ENCODE measurements at regions not wholly inside any gene's neighbourhood (a gene's known extent, or its start where the extent isn't known, plus 50 kb on each side); places are given as distances from the start of the nearest gene placed in this dataset.

GRCh38 chr2:42958741-42959233 lies 166.4 kb upstream of the HAAO start:
- H3K27me3 Mint-ChIP-seq (ENCODE audit: low read depth in 3 of 3): peaks cover 0 to 6% (median 0%) of the 10 kb centered on the region in 3 donors
- H3K4me3 Mint-ChIP-seq: no peak overlapping the region
- DNase-seq: no peak
- no peak overlapping the region for H3K27ac Mint-ChIP-seq
- no peaks in the 10 kb centered on the region for H3K36me3 Mint-ChIP-seq
- H3K9me3 Mint-ChIP-seq: no peaks in the 10 kb centered on the region
- peaks cover 30 to 41% of the 10 kb centered on the region in 2 donors for H3K4me1 Mint-ChIP-seq

- DNase-seq: no peak
- Mint-ChIP-seq H3K4me1 (peaks cover 23 to 34% of the 10 kb centered on the region in 2 donors), H3K27me3 (ENCODE audit: low read depth in 3 of 3) (peaks cover 0 to 6% (median 2%) of the 10 kb centered on the region in 3 donors), H3K9me3 (no peaks in the 10 kb centered on the region), H3K27ac (no peak overlapping the region), H3K4me3 (no peak overlapping the region), H3K36me3 (no peaks in the 10 kb centered on the region)
These were observed 165.5 kb upstream of the HAAO start for GRCh38 chr2:42957861-42958301.

- Mint-ChIP-seq H3K27ac (no peak overlapping the region), H3K4me3 (no peak overlapping the region), H3K9me3 (no peaks in the 10 kb centered on the region), H3K4me1 (peaks cover 17 to 28% of the 10 kb centered on the region in 2 donors), H3K36me3 (no peaks in the 10 kb centered on the region), H3K27me3 (ENCODE audit: low read depth in 3 of 3) (peaks cover 0 to 6% (median 3%) of the 10 kb centered on the region in 3 donors)
- DNase-seq: no peak
These were observed 164.9 kb upstream of the HAAO start for GRCh38 chr2:42957109-42957860.

GRCh38 chr2:42954227-42954962 lies 162.0 kb upstream of the HAAO start:
- peaks cover under 1 to 4% of the 10 kb centered on the region in 2 donors for H3K4me1 Mint-ChIP-seq
- H3K4me3 Mint-ChIP-seq: no peak overlapping the region
- H3K27ac Mint-ChIP-seq: peak overlapping the region in 2 of 6 donors; percentile 44 to 62
- no peaks in the 10 kb centered on the region for H3K9me3 Mint-ChIP-seq
- no peak for DNase-seq
- H3K36me3 Mint-ChIP-seq: no peaks in the 10 kb centered on the region
- H3K27me3 Mint-ChIP-seq (ENCODE audit: low read depth in 3 of 3): peaks cover 3% of the 10 kb centered on the region in 3 donors

- H3K36me3 Mint-ChIP-seq: no peaks in the 10 kb centered on the region
- H3K4me3 Mint-ChIP-seq: no peak overlapping the region
- no peak for DNase-seq
- no peak overlapping the region for H3K27ac Mint-ChIP-seq
- H3K27me3 Mint-ChIP-seq (ENCODE audit: low read depth in 3 of 3): peaks cover 3% of the 10 kb centered on the region in 3 donors
- no peaks in the 10 kb centered on the region for H3K4me1 Mint-ChIP-seq
- H3K9me3 Mint-ChIP-seq: no peaks in the 10 kb centered on the region
These were observed 160.8 kb upstream of the HAAO start for GRCh38 chr2:42953216-42953615.

GRCh38 chr2:42951263-42951938 lies 159.0 kb upstream of the HAAO start:
- DNase-seq: no peak
- Mint-ChIP-seq H3K27ac (peak overlapping the region in 1 of 6 donors; percentile 67), H3K9me3 (no peaks in the 10 kb centered on the region), H3K4me1 (peaks cover 0 to 5% of the 10 kb centered on the region in 2 donors), H3K36me3 (no peaks in the 10 kb centered on the region), H3K4me3 (no peak overlapping the region), H3K27me3 (ENCODE audit: low read depth in 3 of 3) (peaks cover 0 to 4% (median 3%) of the 10 kb centered on the region in 3 donors)

- Mint-ChIP-seq H3K36me3 (no peaks in the 10 kb centered on the region), H3K27ac (no peak overlapping the region), H3K4me3 (no peak overlapping the region), H3K4me1 (peaks cover 0 to 5% of the 10 kb centered on the region in 2 donors), H3K9me3 (no peaks in the 10 kb centered on the region), H3K27me3 (ENCODE audit: low read depth in 3 of 3) (peaks cover 0 to 4% (median 3%) of the 10 kb centered on the region in 3 donors)
- DNase-seq: no peak
These were observed 156.7 kb upstream of the HAAO start for GRCh38 chr2:42949125-42949524.

- no peak for DNase-seq
- Mint-ChIP-seq H3K4me1 (peaks cover 0 to 5% of the 10 kb centered on the region in 2 donors), H3K27me3 (ENCODE audit: low read depth in 3 of 3) (peaks cover 0 to 4% (median 2%) of the 10 kb centered on the region in 3 donors), H3K36me3 (peaks cover 0 to 3% (median 0%) of the 10 kb centered on the region in 3 donors), H3K9me3 (no peaks in the 10 kb centered on the region), H3K27ac (peak overlapping the region in 1 of 6 donors; percentile 31), H3K4me3 (no peak overlapping the region)
These were observed 155.6 kb upstream of the HAAO start for GRCh38 chr2:42947809-42948600.

GRCh38 chr2:42944779-42945415 lies 152.5 kb upstream of the HAAO start:
- H3K4me1 Mint-ChIP-seq: peaks cover 0 to 5% of the 10 kb centered on the region in 2 donors
- DNase-seq: no peak
- H3K36me3 Mint-ChIP-seq: peaks cover 0 to 3% (median 0%) of the 10 kb centered on the region in 3 donors
- H3K4me3 Mint-ChIP-seq: no peak overlapping the region
- H3K9me3 Mint-ChIP-seq: no peaks in the 10 kb centered on the region
- peaks cover 0 to 2% (median 1%) of the 10 kb centered on the region in 3 donors for H3K27me3 Mint-ChIP-seq (ENCODE audit: low read depth in 3 of 3)
- H3K27ac Mint-ChIP-seq: no peak overlapping the region

GRCh38 chr2:42942990-42943493 lies 150.7 kb upstream of the HAAO start:
- peaks cover 0 to 5% of the 10 kb centered on the region in 2 donors for H3K4me1 Mint-ChIP-seq
- H3K4me3 Mint-ChIP-seq: no peak overlapping the region
- H3K27ac Mint-ChIP-seq: no peak overlapping the region
- peaks cover 0 to 3% (median 2%) of the 10 kb centered on the region in 3 donors for H3K27me3 Mint-ChIP-seq (ENCODE audit: low read depth in 3 of 3)
- H3K9me3 Mint-ChIP-seq: no peaks in the 10 kb centered on the region
- no peak for DNase-seq
- H3K36me3 Mint-ChIP-seq: peaks cover 0 to 3% (median 0%) of the 10 kb centered on the region in 3 donors

- Mint-ChIP-seq H3K4me3 (no peak overlapping the region), H3K27me3 (ENCODE audit: low read depth in 3 of 3) (peaks cover 0 to 5% (median 2%) of the 10 kb centered on the region in 3 donors), H3K36me3 (peaks cover 0 to 3% (median 0%) of the 10 kb centered on the region in 3 donors), H3K4me1 (peaks cover 0 to 5% of the 10 kb centered on the region in 2 donors), H3K27ac (no peak overlapping the region), H3K9me3 (no peaks in the 10 kb centered on the region)
- no peak for DNase-seq
These were observed 150.0 kb upstream of the HAAO start for GRCh38 chr2:42942214-42942989.

- Mint-ChIP-seq H3K9me3 (no peaks in the 10 kb centered on the region), H3K4me1 (peaks cover 0 to under 1% of the 10 kb centered on the region in 2 donors), H3K36me3 (peaks cover 0 to 3% (median 0%) of the 10 kb centered on the region in 3 donors), H3K4me3 (no peak overlapping the region), H3K27ac (no peak overlapping the region), H3K27me3 (ENCODE audit: low read depth in 3 of 3) (peaks cover 0 to 4% (median 2%) of the 10 kb centered on the region in 3 donors)
- no peak for DNase-seq
These were observed 149.3 kb upstream of the HAAO start for GRCh38 chr2:42941633-42942176.

Measured in immature natural killer cell (primary cell).